ENCODE measurements at regions not wholly inside any gene's neighbourhood (a gene's known extent, or its start where the extent isn't known, plus 50 kb on each side); places are given as distances from the start of the nearest gene placed in this dataset.

DNA sequence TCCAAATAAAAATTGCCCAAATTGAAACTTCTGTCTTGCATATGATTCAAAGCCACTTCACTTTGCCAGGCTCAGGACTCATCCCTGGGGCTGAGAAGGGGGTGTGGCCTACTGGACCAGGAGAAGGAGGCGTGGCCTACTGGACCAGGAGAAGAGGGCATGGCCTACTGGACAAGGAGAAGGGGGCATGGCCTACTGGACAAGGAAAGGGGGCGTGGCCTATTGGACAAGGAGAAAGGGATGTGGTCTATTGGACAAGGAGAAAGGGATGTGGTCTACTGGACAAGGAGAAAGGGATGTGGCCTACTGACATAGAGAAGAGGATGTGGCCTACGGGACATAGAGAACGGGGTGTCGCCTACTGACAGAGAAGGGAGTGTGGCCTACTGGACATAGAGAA, 405.3 kb downstream of the RRAGC start:
- TF ChIP-seq, protein P1, sequence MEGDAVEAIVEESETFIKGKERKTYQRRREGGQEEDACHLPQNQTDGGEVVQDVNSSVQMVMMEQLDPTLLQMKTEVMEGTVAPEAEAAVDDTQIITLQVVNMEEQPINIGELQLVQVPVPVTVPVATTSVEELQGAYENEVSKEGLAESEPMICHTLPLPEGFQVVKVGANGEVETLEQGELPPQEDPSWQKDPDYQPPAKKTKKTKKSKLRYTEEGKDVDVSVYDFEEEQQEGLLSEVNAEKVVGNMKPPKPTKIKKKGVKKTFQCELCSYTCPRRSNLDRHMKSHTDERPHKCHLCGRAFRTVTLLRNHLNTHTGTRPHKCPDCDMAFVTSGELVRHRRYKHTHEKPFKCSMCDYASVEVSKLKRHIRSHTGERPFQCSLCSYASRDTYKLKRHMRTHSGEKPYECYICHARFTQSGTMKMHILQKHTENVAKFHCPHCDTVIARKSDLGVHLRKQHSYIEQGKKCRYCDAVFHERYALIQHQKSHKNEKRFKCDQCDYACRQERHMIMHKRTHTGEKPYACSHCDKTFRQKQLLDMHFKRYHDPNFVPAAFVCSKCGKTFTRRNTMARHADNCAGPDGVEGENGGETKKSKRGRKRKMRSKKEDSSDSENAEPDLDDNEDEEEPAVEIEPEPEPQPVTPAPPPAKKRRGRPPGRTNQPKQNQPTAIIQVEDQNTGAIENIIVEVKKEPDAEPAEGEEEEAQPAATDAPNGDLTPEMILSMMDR (IDR thresholded peaks at IDR 0.05; ENCODE audit: low read depth, low read length), result no peak

DNA sequence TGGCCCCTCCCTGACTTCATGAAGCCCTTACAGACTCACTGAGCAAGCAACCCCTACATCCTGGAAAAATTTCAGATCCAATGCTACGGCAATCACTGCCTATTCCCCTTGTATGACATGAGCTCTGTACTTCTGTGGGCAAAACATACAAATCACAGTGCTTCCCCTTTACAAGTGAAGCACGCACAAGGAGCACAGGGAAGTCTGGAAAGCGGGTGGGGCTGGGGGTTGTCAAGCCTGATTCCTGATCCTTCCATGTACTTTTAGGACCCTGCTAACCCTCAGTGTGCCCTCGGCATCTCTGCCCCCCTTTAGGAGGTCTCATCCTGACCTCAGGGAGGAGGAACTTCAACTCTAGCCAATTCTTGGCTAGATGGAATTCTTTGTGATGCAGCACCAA, 405.7 kb upstream of the POU3F1 start:
- no peak overlapping the region for H3K4me3 ChIP-seq (ENCODE audit: low read depth, low read length)

More for the DNA sequence above, 405.3 kb downstream of the RRAGC start:
- H3K4me3 ChIP-seq (ENCODE audit: low read depth, low read length), result no peak overlapping the region

DNA sequence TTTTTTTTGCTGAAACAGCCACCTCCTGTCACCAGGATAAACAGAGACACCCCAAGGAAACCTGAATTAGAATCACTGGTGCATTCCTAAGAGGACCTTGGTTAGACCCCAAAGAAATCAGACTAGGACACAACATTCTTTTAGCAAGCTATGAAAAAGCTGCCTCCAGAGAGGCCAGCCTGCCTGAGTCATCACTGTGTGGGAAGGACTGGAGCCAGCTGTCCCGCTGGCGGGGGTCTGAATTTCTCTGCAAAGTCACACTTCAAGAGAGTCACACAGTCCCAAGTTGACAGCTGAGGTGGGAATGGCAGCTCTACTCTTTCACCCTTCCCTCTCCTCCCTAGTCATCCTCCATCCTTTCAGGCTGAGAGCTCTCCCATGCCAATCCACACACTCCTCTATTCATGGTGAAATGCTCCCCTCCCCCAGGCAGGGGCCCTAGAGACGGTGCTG, 405.0 kb upstream of the POU3F1 start:
- no peak overlapping the region for H3K4me3 ChIP-seq (ENCODE audit: low read depth, low read length)
- TF ChIP-seq, protein P1 (IDR thresholded peaks at IDR 0.05; ENCODE audit: low read depth, low read length), result no peak

More for the DNA sequence above, 405.7 kb upstream of the POU3F1 start:
- TF ChIP-seq, protein P1 (IDR thresholded peaks at IDR 0.05; ENCODE audit: low read depth, low read length), result no peak

DNA sequence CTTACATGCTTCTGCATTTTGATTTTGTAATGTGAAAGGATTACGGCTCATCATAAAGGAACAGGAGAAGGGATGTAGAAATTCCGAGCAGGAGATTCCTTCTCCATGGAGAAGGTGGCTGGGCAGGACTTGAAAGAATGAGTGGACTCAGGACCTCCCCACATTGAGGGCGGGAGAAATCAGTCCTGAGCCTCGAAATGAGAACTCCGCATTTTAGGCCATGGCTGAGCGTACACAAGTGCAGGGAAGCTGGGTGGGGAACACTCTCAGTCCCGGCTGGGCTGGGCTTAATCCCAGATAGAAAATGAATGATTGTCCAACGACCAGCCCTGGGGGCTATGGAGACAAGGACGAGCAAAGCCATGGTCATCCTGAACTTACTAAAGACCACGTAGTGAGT, 402.3 kb upstream of the POU3F1 start:
- H3K4me3 ChIP-seq (ENCODE audit: low read depth, low read length), result no peak overlapping the region
- TF ChIP-seq, protein P1 (IDR thresholded peaks at IDR 0.05; ENCODE audit: low read depth, low read length), result no peak

DNA sequence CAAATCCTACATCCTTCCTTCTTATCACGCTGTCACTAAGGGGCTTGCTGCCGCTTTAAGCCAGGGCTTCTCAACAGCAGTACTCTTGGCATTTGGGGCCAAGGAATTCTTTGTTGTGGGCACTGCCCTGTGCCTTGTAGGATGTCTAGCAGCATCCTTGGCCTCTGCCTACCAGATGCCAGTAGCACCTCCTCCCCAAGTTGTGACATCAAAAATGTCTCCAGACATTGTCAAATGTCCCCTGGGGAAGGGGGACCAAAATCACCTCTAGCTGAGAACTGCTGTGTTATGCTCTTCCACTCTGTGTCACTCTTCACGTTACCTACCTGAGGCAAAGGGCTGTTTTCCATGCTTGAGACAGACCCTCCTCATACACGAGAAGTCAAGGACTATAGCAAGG, 400.3 kb upstream of the POU3F1 start:
- TF ChIP-seq, protein P1 (IDR thresholded peaks at IDR 0.05; ENCODE audit: low read depth, low read length), result no peak
- no peak overlapping the region for H3K4me3 ChIP-seq (ENCODE audit: low read depth, low read length)

DNA sequence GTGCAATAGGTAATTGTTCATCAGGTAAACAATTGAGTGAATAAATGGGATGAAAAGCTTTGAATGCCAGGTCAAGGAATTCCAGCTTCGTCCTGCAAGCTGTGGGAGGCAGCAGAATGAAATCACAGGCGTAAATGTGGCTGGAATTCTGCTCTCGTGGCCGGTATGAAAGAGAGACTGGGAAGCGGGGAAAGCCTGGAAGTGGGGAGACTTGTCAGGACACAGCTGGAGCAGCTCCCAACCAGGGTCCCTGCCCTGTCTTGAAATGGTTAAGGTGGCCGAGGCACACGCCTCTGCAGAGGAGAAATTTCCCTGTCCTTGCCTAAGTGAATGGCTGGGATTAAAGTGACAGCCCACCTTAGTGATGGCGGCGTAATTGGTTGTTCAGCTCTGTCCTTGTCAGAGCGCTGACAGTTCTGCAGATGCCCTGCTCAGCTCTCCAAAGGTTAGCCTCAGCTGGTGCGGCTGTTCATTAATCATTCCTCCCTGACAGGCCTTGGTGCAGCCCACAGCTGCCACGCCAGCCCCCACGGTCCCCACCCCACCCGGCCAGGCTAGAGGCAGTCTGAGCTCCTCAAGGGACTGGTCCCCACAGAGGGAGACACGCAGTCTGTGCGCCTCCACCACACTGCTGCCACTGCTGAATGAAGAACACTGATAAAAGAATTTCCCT, 398.3 kb upstream of the POU3F1 start:
- TF ChIP-seq, protein P1 (IDR thresholded peaks at IDR 0.05; ENCODE audit: low read depth, low read length), result no peak
- H3K4me3 ChIP-seq (ENCODE audit: low read depth, low read length), result no peak overlapping the region

DNA sequence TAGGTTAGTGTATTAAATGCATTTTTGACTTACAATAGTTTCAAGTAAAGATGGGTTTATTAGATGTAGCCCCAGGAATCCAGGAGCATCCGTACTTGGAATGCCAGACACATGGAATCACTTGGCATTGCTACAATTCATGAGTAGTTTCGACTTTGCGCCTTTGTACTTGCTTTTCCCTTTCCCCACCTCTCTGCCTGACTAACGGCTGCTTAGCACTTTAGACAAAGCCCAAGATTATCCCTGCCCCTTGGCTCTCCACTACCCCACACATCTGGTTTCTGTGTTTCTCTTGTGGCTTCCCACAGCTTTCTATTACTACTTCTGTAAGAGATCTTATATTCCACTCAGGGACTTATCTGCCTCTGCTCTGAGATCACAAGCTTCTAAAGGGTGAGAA, 397.7 kb upstream of the POU3F1 start:
- TF ChIP-seq, protein P1 (IDR thresholded peaks at IDR 0.05; ENCODE audit: low read depth, low read length), result no peak
- H3K4me3 ChIP-seq (ENCODE audit: low read depth, low read length), result no peak overlapping the region

Measured in WI38 (cell line).